ENCODE measurements at regions not wholly inside any gene's neighbourhood (a gene's known extent, or its start where the extent isn't known, plus 50 kb on each side); places are given as distances from the start of the nearest gene placed in this dataset.

DNA sequence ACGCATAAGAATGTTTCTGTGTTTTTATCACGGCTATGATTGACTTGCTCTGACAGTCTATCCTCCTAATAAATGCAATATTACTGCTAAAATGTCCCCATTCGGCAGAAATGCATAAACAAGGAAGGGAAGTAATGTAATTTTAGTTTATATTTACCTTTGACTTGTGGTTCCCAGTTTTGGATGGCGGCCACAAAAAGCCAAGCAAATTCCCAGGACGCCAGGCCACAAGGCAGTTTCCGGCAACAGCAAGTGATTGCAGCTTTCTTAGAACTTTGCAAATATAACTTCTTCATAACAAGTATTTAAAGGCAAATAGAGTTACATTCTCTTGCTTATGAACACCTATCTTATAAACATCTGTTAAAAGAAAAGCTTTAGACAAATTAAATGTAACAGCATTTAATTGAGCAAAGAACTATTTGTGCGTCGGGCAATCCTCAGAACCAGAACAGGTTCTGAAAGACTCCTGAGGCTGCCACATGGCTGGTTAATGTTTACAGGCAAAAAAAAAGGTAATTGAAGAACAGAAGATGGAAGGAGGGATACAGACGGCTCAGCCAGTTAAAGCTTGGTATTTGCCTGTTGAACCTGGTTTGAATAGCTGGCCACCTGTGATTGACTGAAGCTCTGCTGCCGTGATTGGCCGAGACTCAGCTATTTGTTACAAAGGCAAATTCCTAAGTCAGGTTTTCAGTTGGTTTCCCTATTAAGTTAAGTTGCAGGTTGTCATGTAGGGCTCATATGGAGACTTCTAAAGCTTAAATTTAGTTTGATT is 80.8 kb downstream of the C21orf91 start:
- FAIRE-seq (no peak), DNase-seq (ENCODE audit: insufficient read length, low spot score) (no peak)
- no peak for TF ChIP-seq SPI1 (IDR thresholded peaks at IDR 0.05; ENCODE audit: low read depth, low read length)
- no peak for TF ChIP-seq PAX5 (IDR thresholded peaks at IDR 0.05; ENCODE audit: insufficient read depth, low read length, severe bottlenecking)
- TF ChIP-seq TAF1 (IDR thresholded peaks at IDR 0.05; ENCODE audit: low read depth, low read length) = no peak
- no peak for TF ChIP-seq POLR2A (IDR thresholded peaks at IDR 0.05; ENCODE audit: low read depth, low read length)
- TF ChIP-seq POU2F2 (IDR thresholded peaks at IDR 0.05; ENCODE audit: low read depth, low read length) = no peak

DNA sequence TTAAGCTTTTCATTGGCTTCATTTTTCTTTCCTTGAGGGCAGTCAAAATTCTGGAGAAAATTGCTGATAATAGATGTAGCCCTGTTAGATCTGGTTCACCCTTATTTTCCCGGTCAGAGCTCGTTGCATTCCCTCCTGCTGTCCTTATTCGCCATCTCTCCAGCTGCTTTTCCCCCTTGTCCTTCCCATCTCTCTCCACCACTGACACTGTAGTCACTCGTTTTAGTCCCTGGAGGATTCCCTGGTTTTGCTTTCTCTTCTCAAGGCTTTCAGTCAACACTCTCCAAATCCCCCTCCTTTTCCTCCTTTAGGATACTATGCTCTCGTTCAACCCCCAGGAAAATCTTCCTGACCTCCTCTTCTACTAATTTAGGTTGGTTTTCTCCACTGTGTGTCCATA is 83.1 kb downstream of the C21orf91 start:
- TF ChIP-seq POU2F2 (IDR thresholded peaks at IDR 0.05; ENCODE audit: low read depth, low read length) (no peak), PAX5 (IDR thresholded peaks at IDR 0.05; ENCODE audit: insufficient read depth, low read length, severe bottlenecking) (no peak), SPI1 (IDR thresholded peaks at IDR 0.05; ENCODE audit: low read depth, low read length) (no peak), POLR2A (IDR thresholded peaks at IDR 0.05; ENCODE audit: low read depth, low read length) (no peak), TAF1 (IDR thresholded peaks at IDR 0.05; ENCODE audit: low read depth, low read length) (no peak), POLR2AphosphoS5 (IDR thresholded peaks at IDR 0.05; ENCODE audit: low read depth, low read length) (no peak)
- FAIRE-seq = no peak
- no peak for DNase-seq (ENCODE audit: insufficient read length, low spot score)

DNA sequence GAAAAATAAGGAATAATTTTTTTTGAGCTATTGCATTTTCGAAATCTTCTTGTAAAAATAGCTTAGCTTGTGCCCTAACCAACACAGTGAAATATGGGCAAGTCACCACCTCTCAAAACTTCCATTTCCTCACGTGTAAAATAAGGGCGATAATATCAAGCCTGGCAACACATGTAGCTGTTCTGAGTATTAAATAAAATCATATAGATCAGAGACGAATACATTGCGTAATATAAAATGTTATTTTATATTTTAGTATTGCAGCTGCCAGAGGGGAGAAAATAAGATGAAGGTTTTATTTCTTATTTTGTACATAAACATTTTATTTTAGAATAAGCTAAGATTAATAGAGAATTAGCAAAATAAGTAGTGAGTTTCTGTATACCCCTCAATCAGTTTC is 85.9 kb downstream of the C21orf91 start:
- DNase-seq (ENCODE audit: insufficient read length, low spot score) = no peak
- FAIRE-seq = no peak
- TF ChIP-seq POLR2AphosphoS5 (IDR thresholded peaks at IDR 0.05; ENCODE audit: low read depth, low read length) (no peak), POU2F2 (IDR thresholded peaks at IDR 0.05; ENCODE audit: low read depth, low read length) (no peak), POLR2A (IDR thresholded peaks at IDR 0.05; ENCODE audit: low read depth, low read length) (no peak), TAF1 (IDR thresholded peaks at IDR 0.05; ENCODE audit: low read depth, low read length) (no peak), PAX5 (IDR thresholded peaks at IDR 0.05; ENCODE audit: insufficient read depth, low read length, severe bottlenecking) (no peak), SPI1 (IDR thresholded peaks at IDR 0.05; ENCODE audit: low read depth, low read length) (no peak)

DNA sequence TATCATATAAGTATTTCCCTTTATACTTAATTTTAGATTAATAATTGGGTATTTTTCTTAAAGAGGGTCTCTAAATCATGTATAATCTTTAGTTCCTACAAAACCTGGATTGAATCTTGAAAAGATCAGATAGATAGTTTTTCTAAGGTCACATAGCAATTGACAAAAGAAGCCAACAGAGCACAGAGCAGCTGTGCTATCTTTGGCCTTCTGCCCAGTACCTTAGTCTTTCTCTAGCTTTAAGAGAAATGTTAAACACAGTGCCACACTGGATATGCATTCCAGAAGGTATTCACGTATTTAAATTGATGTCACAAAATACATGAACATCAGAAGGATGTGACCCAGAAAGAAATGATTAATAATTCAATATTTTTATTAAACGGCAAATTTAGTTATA is 86.8 kb downstream of the C21orf91 start:
- TF ChIP-seq POLR2A (IDR thresholded peaks at IDR 0.05; ENCODE audit: low read depth, low read length) (no peak), SPI1 (IDR thresholded peaks at IDR 0.05; ENCODE audit: low read depth, low read length) (no peak), POLR2AphosphoS5 (IDR thresholded peaks at IDR 0.05; ENCODE audit: low read depth, low read length) (no peak), POU2F2 (IDR thresholded peaks at IDR 0.05; ENCODE audit: low read depth, low read length) (no peak), PAX5 (IDR thresholded peaks at IDR 0.05; ENCODE audit: insufficient read depth, low read length, severe bottlenecking) (no peak), TAF1 (IDR thresholded peaks at IDR 0.05; ENCODE audit: low read depth, low read length) (no peak)
- FAIRE-seq (no peak), DNase-seq (ENCODE audit: insufficient read length, low spot score) (no peak)

- FAIRE-seq (no peak), DNase-seq (ENCODE audit: insufficient read length, low spot score) (no peak)
- TF ChIP-seq TAF1 (IDR thresholded peaks at IDR 0.05; ENCODE audit: low read depth, low read length) (no peak), POLR2AphosphoS5 (IDR thresholded peaks at IDR 0.05; ENCODE audit: low read depth, low read length) (no peak), PAX5 (IDR thresholded peaks at IDR 0.05; ENCODE audit: insufficient read depth, low read length, severe bottlenecking) (no peak), POLR2A (IDR thresholded peaks at IDR 0.05; ENCODE audit: low read depth, low read length) (no peak), SPI1 (IDR thresholded peaks at IDR 0.05; ENCODE audit: low read depth, low read length) (no peak), POU2F2 (IDR thresholded peaks at IDR 0.05; ENCODE audit: low read depth, low read length) (no peak)
Observed at GRCh38 chr21:17731554-17731953, 87.6 kb downstream of the C21orf91 start.

- TF ChIP-seq SPI1 (IDR thresholded peaks at IDR 0.05; ENCODE audit: low read depth, low read length) (no peak), TAF1 (IDR thresholded peaks at IDR 0.05; ENCODE audit: low read depth, low read length) (no peak), POLR2AphosphoS5 (IDR thresholded peaks at IDR 0.05; ENCODE audit: low read depth, low read length) (no peak), POLR2A (IDR thresholded peaks at IDR 0.05; ENCODE audit: low read depth, low read length) (no peak), POU2F2 (IDR thresholded peaks at IDR 0.05; ENCODE audit: low read depth, low read length) (no peak), PAX5 (IDR thresholded peaks at IDR 0.05; ENCODE audit: insufficient read depth, low read length, severe bottlenecking) (no peak)
- no peak for FAIRE-seq
- no peak for DNase-seq (ENCODE audit: insufficient read length, low spot score)
Observed at GRCh38 chr21:17730782-17731181, 88.4 kb downstream of the C21orf91 start.

DNA sequence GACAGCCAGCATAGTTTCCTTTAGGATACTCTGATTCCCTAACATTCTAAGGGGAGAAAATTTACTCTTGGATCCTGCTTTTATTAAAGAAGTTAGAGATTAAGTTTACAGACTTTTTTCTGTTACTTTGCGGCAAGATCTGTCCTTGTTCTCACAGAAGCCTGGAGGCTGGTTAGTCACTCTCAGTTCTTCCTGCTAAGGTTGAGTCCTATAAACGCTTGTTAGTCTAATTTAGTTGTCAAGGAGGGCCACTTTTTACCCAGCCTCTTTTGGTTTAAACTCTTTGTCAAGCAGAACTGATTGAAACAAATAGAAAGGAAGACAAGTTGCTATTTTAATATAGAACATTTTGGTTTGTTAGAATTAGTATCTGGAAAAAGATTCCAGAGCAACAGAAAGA is 89.7 kb downstream of the C21orf91 start:
- FAIRE-seq = no peak
- TF ChIP-seq PAX5 (IDR thresholded peaks at IDR 0.05; ENCODE audit: insufficient read depth, low read length, severe bottlenecking) = no peak
- no peak for TF ChIP-seq TAF1 (IDR thresholded peaks at IDR 0.05; ENCODE audit: low read depth, low read length)
- DNase-seq (ENCODE audit: insufficient read length, low spot score) = no peak

- FAIRE-seq (no peak), DNase-seq (ENCODE audit: insufficient read length, low spot score) (no peak)
- TF ChIP-seq POU2F2 (IDR thresholded peaks at IDR 0.05; ENCODE audit: low read depth, low read length) = no peak
- no peak for TF ChIP-seq POLR2A (IDR thresholded peaks at IDR 0.05; ENCODE audit: low read depth, low read length)
- no peak for TF ChIP-seq TAF1 (IDR thresholded peaks at IDR 0.05; ENCODE audit: low read depth, low read length)
- TF ChIP-seq SPI1 (IDR thresholded peaks at IDR 0.05; ENCODE audit: low read depth, low read length) = no peak
- no peak for TF ChIP-seq POLR2AphosphoS5 (IDR thresholded peaks at IDR 0.05; ENCODE audit: low read depth, low read length)
- no peak for TF ChIP-seq PAX5 (IDR thresholded peaks at IDR 0.05; ENCODE audit: insufficient read depth, low read length, severe bottlenecking)
Observed at GRCh38 chr21:17727361-17727760, 91.8 kb downstream of the C21orf91 start.

DNA sequence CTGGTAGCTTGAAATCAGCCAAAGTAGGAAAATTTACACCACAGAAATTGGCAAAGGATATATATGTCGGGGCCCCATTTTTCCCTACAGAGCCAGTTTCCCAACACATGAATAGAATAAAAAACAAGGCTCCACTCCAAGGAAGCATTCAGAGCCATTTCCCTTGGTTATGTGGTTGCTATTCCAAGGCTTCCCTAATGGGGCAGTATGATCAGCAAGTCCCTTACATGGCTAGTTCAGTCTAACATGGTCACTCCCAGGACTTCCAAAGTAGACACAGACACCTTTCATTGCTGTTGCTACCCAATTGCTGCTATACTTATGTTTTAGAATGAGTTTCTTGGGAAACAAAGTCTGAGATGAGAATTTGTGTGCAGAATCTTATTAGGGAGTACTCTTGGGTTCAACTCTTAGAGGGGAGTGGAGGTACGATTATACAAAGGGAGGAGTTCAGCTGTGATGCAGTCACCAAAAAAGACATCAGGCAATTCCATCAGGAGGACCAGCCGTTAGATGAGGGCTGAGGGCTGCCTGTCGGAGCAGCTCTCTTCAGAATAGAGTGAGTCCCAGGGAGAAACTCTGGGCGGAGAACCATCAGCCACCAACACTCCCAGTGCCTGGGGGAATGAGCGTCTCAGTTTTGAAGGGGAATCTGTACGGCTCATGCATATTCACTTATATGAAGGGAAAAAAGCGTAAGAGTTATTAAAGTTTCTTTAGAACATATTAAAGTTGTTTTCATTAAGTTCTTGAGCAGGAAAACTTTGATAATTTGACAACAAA is 92.9 kb downstream of the C21orf91 start:
- FAIRE-seq (no peak), DNase-seq (ENCODE audit: insufficient read length, low spot score) (no peak)
- no peak for TF ChIP-seq PAX5 (IDR thresholded peaks at IDR 0.05; ENCODE audit: insufficient read depth, low read length, severe bottlenecking)
- TF ChIP-seq POLR2AphosphoS5 (IDR thresholded peaks at IDR 0.05; ENCODE audit: low read depth, low read length) = no peak
- TF ChIP-seq POU2F2 (IDR thresholded peaks at IDR 0.05; ENCODE audit: low read depth, low read length) = no peak
- no peak for TF ChIP-seq TAF1 (IDR thresholded peaks at IDR 0.05; ENCODE audit: low read depth, low read length)
- TF ChIP-seq POLR2A (IDR thresholded peaks at IDR 0.05; ENCODE audit: low read depth, low read length) = no peak
- no peak for TF ChIP-seq SPI1 (IDR thresholded peaks at IDR 0.05; ENCODE audit: low read depth, low read length)
